ENCODE measurements at regions not wholly inside any gene's neighbourhood (a gene's known extent, or its start where the extent isn't known, plus 50 kb on each side); places are given as distances from the start of the nearest gene placed in this dataset.

- TF ChIP-seq CTCF (IDR thresholded peaks at IDR 0.05) (no peak), POLR2AphosphoS5 (IDR thresholded peaks at IDR 0.05) (no peak), POLR2A (IDR thresholded peaks at IDR 0.05) (no peak), EP300 (IDR thresholded peaks at IDR 0.05) (no peak)
Measured at GRCh38 chr7:153099235-153099634, 339.7 kb downstream of the ACTR3B start.
